Head of caudate nucleus (tissue), 42 donors: ENCODE measurements at regions not wholly inside any gene's neighbourhood (a gene's known extent, or its start where the extent isn't known, plus 50 kb on each side); places are given as distances from the start of the nearest gene placed in this dataset.
"Not testable (repeated sequence)": the region's sequence is repeated elsewhere in the genome, so short reads cannot be mapped to it uniquely, and the experiment has no call there.

Source experiments
- DNase-seq, 42 donors: peaks; one replicate each; pipeline versions ENCODE4 v3.0.0 to v3.0.0-alpha.2; 2020 to 2021; ENCODE audit warnings: mixed read lengths in 7 of 42
- intact Hi-C: fragments of 100-400 bp; cut with DNase I; formaldehyde crosslinking; loops from one replicate; pipeline ENCODE4 v1.15.0; 2022

- intact Hi-C loops: no loop called here
- DNase-seq: no peak
Measured at GRCh38 chr11:122414406-122415018, 241.0 kb upstream of the UBASH3B start.

GRCh38 chr11:122413677-122414076, 241.8 kb upstream of the UBASH3B start:
- intact Hi-C loops: no loop called here
- DNase-seq: no peak

GRCh38 chr11:122412581-122412980, 242.9 kb upstream of the UBASH3B start:
- intact Hi-C loops: no loop called here
- no peak for DNase-seq

- intact Hi-C loops: no loop called here
- no peak for DNase-seq
Measured at GRCh38 chr11:122406466-122406865, 249.1 kb upstream of the UBASH3B start.

GRCh38 chr11:122405547-122406341, 249.8 kb upstream of the UBASH3B start:
- DNase-seq: no peak
- intact Hi-C loops: no loop called here

GRCh38 chr11:122404571-122404970, 251.0 kb upstream of the UBASH3B start:
- intact Hi-C loops: no loop called here
- DNase-seq: no peak

- intact Hi-C loops, DNase-seq: not testable (repeated sequence)
Measured at GRCh38 chr11:122401581-122401980, 253.9 kb upstream of the UBASH3B start.

GRCh38 chr11:122399375-122399774, 256.1 kb upstream of the UBASH3B start:
- intact Hi-C loops: no loop called here
- DNase-seq: no peak

- intact Hi-C loops: no loop called here
- DNase-seq: no peak
Measured at GRCh38 chr11:122398851-122399250, 256.7 kb upstream of the UBASH3B start.

GRCh38 chr11:122398167-122398566, 257.4 kb upstream of the UBASH3B start:
- intact Hi-C loops: no loop called here
- DNase-seq: no peak

- intact Hi-C loops: no loop called here
- DNase-seq: no peak
Measured at GRCh38 chr11:122395282-122395681, 260.2 kb upstream of the UBASH3B start.

GRCh38 chr11:122394313-122394712, 261.2 kb upstream of the UBASH3B start:
- intact Hi-C loops: no loop called here
- DNase-seq: peak in 26 of 42 donors; percentile 1 to 48 (median 13)

- intact Hi-C loops: no loop called here
- no peak for DNase-seq
Measured at GRCh38 chr11:122393209-122393860, 262.2 kb upstream of the UBASH3B start.

GRCh38 chr11:122392508-122392907, 263.0 kb upstream of the UBASH3B start:
- DNase-seq: no peak
- intact Hi-C loops: no loop called here

- no peak for DNase-seq
- intact Hi-C loops: no loop called here
Measured at GRCh38 chr11:122391049-122391448, 264.5 kb upstream of the UBASH3B start.

GRCh38 chr11:122383186-122383585, 267.2 kb upstream of the BLID start:
- DNase-seq: no peak
- intact Hi-C loops: no loop called here

- intact Hi-C loops: no loop called here
- DNase-seq: no peak
Measured at GRCh38 chr11:122375687-122376399, 259.8 kb upstream of the BLID start.

- intact Hi-C loops: no loop called here
- no peak for DNase-seq
Measured at GRCh38 chr11:122368796-122369195, 252.8 kb upstream of the BLID start.

GRCh38 chr11:122367809-122368231, 251.8 kb upstream of the BLID start:
- intact Hi-C loops: no loop called here
- DNase-seq: no peak
